IPS DF 4.7 (cell line): ENCODE measurements at regions not wholly inside any gene's neighbourhood (a gene's known extent, or its start where the extent isn't known, plus 50 kb on each side); places are given as distances from the start of the nearest gene placed in this dataset.

ENCODE experiments used
- DNase-seq: peaks from one replicate; pipeline ENCODE4 v3.0.0-alpha.2; 2013; ENCODE audit warnings: low spot score; ENCODE audit errors: extremely low read depth

DNA sequence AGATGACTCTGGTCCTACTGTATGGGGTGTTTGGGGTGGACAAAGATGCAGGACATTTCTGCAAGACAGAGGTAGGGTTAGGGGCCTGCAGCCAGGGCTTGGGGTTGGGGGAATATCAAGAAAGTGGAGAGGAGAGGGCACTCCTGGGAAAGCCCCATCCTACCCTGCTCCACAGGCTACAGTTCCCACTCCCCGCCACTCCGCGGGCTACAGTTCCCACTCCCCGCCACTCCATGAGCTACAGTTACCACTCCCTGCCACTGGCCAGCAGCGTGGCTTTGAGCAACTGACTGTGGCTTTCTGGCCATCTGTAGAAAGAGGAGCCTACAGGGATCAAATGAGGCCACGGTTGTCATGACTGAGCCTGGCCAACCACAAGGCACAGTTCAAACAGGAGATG is 93.8 kb upstream of the GRIK3 start:
- no peak for DNase-seq

DNA sequence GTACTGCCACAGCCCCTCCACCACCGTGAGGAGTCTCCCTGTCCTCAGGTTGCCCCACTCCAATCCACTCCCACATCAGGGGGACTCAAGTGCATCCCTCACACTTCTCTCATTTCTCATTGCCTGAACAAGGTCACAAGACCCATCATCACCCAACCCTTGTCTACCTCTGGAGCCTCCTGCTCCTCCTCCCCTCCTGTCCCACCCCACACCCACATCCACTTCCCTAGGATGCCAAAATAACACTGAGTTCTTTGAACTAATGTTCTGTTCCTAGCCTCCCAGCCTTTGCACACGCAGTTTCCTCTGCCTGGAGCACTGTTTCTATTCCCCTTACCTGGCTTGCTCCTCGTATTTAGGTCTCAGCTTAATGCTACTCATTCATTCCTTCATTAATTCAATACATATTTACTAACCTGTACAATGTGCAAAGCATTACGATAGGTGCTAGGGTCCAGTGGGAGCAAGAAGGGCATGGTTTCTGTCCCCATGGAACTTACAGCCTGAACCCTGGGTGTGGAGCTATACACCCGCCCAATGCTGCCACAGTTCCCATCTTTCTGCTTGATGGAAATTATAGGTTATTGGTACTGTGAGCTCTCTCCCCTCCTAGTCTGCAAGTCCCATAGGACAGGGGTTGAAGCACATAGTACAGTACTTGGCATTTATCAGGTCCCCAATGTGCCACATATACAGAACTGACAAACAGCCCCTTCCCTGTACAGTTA is 96.1 kb upstream of the GRIK3 start:
- DNase-seq, result no peak

- DNase-seq, result no peak
Observed at GRCh38 chr1:37131281-37131680, 97.0 kb upstream of the GRIK3 start.

DNA sequence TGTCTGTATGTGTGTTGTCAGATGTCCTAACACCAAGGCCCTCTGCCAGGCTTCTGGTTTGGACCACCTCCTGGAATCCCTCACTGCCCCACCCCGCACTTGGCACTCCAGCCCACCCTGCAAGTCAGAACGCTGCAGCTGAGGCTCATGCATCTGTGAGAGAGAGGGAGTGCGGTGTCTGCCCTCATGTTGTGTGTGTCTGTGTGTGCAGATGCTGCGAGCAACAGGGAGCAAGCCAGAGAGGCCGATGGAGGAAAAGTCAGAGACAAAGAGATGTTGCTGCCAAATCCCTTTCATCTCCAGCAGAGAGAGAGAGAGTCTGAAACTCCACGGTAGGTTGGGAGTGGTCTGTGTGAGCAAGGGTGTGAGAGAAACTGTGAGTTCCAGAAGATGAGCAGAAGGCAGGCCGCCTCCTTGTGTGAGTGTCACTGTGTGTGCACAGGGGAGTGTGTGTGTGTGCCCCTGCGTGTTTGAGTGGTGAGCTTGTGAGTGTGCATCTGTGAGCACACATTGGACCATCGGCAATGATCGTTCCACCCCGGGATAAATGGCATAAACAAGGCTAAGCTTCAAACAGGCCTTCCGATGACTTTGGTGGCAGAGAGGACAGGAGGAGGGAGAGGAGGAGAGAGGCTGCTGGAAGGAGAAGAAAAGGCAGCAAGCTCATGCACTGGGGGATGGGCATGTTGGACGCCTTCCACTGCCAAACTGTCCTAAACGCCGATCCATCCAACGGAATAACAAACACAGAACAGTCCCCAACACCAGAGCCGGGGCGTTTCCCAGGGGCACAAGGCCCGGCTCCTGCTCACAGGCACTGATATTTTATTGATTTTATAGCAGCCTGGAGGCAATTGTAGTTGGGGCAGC is 99.2 kb upstream of the GRIK3 start:
- no peak for DNase-seq

DNA sequence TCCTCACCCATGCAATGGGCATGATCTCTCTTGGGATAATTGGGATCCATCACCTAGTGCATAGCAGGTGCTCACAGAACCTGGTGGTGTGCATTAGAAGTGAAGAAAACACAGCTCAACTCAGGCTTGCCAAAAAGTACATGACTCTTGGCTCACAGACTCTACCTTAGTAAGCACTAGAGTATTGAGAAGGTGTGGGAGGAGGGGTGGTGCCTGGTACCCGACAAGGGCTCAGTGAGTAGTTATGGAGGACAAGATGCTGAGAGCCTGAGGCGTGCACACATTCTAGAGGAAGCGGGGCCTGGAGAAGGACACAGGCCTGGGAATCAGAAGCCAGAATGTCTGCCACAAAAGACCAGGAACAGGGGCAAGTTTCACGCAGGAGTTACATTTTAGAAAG is 100.3 kb upstream of the GRIK3 start:
- DNase-seq, result no peak

- DNase-seq, result no peak
Observed at GRCh38 chr1:37135032-37135431, 100.7 kb upstream of the GRIK3 start.

DNA sequence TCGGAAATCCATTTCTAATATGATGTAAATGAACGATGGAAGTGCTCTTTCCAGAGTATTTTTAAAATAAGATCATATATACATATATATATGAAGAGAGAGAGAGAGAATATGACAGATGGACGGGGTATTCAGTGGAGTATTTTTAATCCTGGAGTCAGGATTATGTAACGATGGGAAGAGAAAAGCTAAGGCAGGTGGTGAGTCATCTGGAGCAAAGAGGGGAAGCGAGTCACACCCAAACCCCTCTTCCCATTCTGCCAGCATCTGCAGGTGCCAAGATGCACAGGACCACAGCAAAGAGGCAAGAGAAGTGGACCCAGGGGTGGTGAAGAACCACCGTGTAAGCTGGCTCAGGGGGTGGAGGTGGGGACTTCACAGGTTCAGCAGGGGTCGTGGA is 102.7 kb upstream of the GRIK3 start:
- DNase-seq, result no peak

DNA sequence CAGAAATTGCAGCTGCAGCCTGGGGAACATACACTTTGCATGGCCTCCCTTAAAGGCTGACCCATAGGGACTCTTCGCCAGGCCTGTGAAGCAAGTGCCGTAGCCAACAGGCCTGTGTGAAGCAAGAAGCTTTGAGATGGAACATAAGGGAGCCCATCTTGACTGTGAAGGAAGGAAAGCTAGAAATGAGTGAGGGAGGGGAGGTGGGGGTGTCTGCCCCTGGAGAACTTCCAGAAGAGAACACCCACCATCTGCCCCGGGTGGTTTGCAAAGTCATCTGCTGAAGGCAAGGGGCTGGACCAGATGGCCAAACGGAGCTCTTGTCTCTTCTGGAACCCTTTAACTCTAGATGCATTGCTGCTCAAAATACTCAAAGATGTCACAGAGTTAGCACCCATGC is 103.3 kb upstream of the GRIK3 start:
- DNase-seq, result no peak

- DNase-seq, result no peak
Observed at GRCh38 chr1:37143800-37144199, 109.5 kb upstream of the GRIK3 start.

DNA sequence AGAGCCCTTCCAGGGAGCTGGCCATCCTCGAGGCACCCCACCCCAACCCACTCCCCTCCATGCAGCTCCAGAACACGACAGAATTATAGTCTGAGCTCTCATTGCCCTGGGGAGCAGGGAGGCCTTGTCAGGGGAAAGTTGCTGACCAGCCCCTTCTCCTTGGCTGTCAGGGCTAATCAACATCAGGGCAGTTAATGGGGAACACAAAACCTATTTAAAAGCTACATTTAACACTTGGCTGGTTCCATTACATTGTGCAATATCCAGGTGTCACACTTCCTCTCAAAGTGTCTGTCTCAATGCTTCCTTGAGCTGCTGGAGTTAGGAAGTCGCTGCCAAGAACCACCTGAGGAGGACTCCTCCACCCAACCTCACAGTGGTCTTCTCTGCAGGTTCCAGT is 111.8 kb upstream of the GRIK3 start:
- DNase-seq, result no peak

DNA sequence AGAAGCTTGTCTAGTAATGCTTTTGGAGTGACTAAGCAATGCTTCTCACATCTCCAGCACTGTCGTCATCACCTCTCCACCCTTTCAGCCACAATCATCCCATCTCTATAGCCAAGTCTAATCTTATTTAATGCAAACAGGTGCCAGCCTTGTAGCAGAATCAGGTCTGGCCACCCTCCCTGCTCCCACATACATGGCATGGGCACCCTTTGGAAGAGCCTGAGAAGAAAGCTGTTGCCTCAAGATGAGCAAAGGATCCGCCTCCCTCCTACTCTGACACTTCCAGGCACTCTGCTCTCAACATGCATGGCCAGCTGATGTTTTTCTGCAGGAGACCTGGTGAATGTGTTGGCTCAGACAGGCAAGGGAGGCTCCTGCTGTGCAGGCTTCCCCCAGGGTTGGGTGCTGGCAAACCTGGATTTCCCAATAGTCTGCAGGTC is 113.1 kb upstream of the GRIK3 start:
- no peak for DNase-seq

GRCh38 chr1:37147906-37148305 is 113.6 kb upstream of the GRIK3 start:
- no peak for DNase-seq

DNA sequence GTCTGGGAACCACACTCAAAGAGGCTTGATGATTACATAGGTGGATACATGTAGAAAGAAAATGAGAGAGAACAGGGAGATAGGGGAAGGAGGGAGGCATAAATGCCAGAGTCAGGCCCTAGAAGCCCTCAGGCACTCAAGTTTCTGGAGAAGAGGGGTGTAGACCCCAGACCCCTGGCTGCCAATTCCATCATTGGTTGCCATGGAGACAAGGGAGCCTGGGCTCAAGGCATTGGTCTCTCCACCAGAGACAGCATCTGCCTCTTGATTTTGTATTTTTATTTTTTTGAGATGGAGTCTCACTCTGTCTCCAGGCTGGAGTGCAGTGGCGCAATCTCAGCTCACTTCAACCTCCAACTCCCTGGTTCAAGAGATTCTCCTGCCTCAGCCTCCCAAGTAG is 114.3 kb upstream of the GRIK3 start:
- DNase-seq, result no peak

GRCh38 chr1:37149296-37149695 is 115.0 kb upstream of the GRIK3 start:
- DNase-seq, result no peak

GRCh38 chr1:37150986-37151385 is 116.7 kb upstream of the GRIK3 start:
- DNase-seq, result no peak

- no peak for DNase-seq
Observed at GRCh38 chr1:37151789-37152188, 117.5 kb upstream of the GRIK3 start.

- DNase-seq, result no peak
Observed at GRCh38 chr1:37152491-37152890, 118.2 kb upstream of the GRIK3 start.

- no peak for DNase-seq
Observed at GRCh38 chr1:37153116-37154100, 119.1 kb upstream of the GRIK3 start.

- no peak for DNase-seq
Observed at GRCh38 chr1:37156646-37157045, 122.3 kb upstream of the GRIK3 start.

GRCh38 chr1:37157634-37158033 is 123.3 kb upstream of the GRIK3 start:
- no peak for DNase-seq

DNA sequence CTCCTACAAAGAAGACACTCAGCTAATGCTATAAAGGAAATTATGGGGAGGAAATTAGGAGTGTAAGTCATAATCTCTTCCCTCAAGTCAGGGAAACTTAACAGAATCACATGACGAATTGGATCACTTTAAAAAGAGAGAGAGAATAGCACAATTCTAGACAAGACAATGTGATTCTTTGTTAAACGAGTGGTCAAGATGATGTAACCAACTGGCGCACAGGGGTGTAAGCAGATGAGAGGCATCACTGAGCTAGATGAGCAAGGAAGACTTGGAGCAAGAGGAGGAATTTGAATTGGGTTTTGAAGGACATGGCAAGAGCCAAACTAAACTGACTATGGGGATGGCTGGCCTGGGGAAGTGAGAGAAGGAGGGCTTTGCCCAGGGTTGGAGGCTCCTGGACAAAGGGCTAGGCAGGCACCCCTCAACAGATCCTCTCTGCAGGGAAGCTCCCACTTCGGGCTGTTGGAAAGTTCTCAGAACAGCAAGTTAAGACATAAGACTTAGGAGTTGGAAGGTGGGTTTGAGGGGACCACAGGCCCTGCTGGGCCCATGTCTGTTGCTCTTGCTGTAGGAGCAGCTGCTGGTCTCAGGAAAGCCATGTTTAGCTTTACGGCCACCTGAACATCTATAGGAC is 123.9 kb upstream of the GRIK3 start:
- DNase-seq, result no peak
